Neural cell (in vitro differentiated cells): ENCODE measurements at regions not wholly inside any gene's neighbourhood (a gene's known extent, or its start where the extent isn't known, plus 50 kb on each side); places are given as distances from the start of the nearest gene placed in this dataset.

ENCODE experiments used
- H2AFZ ChIP-seq: fragments of 200-600, 300-800 bp; sonication (generic), shearing (Covaris generic); 2 replicates; pipeline ENCODE4 v1.6.0; 2014; ENCODE audit warnings: low read depth, mild to moderate bottlenecking, antibody characterized with exemption, low read length, moderate library complexity
- H3F3A ChIP-seq: fragments of 200-600 bp; shearing (Covaris generic); 2 replicates; pipeline ENCODE4 v1.6.1; 2016; ENCODE audit warnings: mild to moderate bottlenecking, moderate library complexity, mixed read lengths, antibody characterized with exemption, low read length; ENCODE audit not compliant: insufficient read depth, poor library complexity, severe bottlenecking
- H3K27ac ChIP-seq: fragments of 200-600, 300-800 bp; sonication (generic), shearing (Covaris generic); 2 replicates; pipeline ENCODE4 v1.5.1; 2014; ENCODE audit warnings: mild to moderate bottlenecking, low read length, moderate library complexity
- H3K27me3 ChIP-seq: fragments of 300-800, 200-600 bp; sonication (generic), shearing (Covaris generic); 2 replicates; pipeline ENCODE4 v1.6.0; 2014; ENCODE audit warnings: mild to moderate bottlenecking, low read depth, low read length, moderate library complexity; ENCODE audit not compliant: insufficient read depth
- H3K36me3 ChIP-seq: fragments of 300-800, 200-600 bp; sonication (generic), shearing (Covaris generic); 2 replicates; pipeline ENCODE4 v1.5.1; 2014; ENCODE audit warnings: mild to moderate bottlenecking, antibody characterized with exemption, low read length, moderate library complexity; ENCODE audit not compliant: insufficient read depth
- H3K4me2 ChIP-seq: fragments of 300-800, 200-600 bp; sonication (generic), shearing (Covaris generic); 2 replicates; pipeline ENCODE4 v1.6.0; 2014; ENCODE audit warnings: mild to moderate bottlenecking, low read length
- H3K4me3 ChIP-seq: fragments of 300-800, 200-600 bp; sonication (generic), shearing (Covaris generic); 2 replicates; pipeline ENCODE4 v1.5.1; 2014; ENCODE audit warnings: mild to moderate bottlenecking, low read length, moderate library complexity
- H3K79me2 ChIP-seq: fragments of 200-600 bp; shearing (Covaris generic); replicated peaks from 2 replicates; pipeline ENCODE4 v1.6.0; 2014; ENCODE audit warnings: mild to moderate bottlenecking, low read length, moderate library complexity; ENCODE audit not compliant: insufficient read depth
- H3K9ac ChIP-seq: fragments of 300-800, 200-600 bp; sonication (generic), shearing (Covaris generic); 2 replicates; pipeline ENCODE4 v1.6.1; 2016; ENCODE audit warnings: mild to moderate bottlenecking, low read length, mixed read lengths
- H3K9me2 ChIP-seq: fragments of 200-600 bp; shearing (Covaris generic); 2 replicates; pipeline ENCODE4 v1.6.1; 2016; ENCODE audit warnings: mild to moderate bottlenecking, low read length, mixed read lengths; ENCODE audit not compliant: insufficient read depth
- H3K9me3 ChIP-seq: fragments of 200-600, 300-800 bp; sonication (generic), shearing (Covaris generic); 2 replicates; pipeline ENCODE4 v1.6.1; 2016; ENCODE audit warnings: mild to moderate bottlenecking, mixed run types, low read length, moderate library complexity, mixed read lengths
- H4K20me1 ChIP-seq: fragments of 200-600 bp; shearing (Covaris generic); 2 replicates; pipeline ENCODE4 v1.6.1; 2016; ENCODE audit warnings: mild to moderate bottlenecking, mixed run types; ENCODE audit not compliant: insufficient read depth
- CTCF ChIP-seq: fragments of 450-650 bp; IDR thresholded peaks from 2 replicates; pipeline ENCODE4 v1.5.1; 2014; ENCODE audit warnings: antibody characterized with exemption, mild to moderate bottlenecking, moderate library complexity; ENCODE audit not compliant: poor library complexity, severe bottlenecking
- EP300 ChIP-seq: fragments of 450-650 bp; conservative IDR thresholded peaks from 2 replicates; pipeline ENCODE4 v1.6.1; 2014; ENCODE audit warnings: antibody characterized with exemption, mild to moderate bottlenecking, moderate library complexity; ENCODE audit not compliant: poor library complexity, severe bottlenecking
- EZH2 ChIP-seq: fragments of 200-600, 300-800 bp; shearing (Covaris generic), sonication (generic); IDR thresholded peaks from 2 replicates; pipeline ENCODE4 v1.6.1; 2014; ENCODE audit warnings: antibody characterized with exemption, low read length, borderline replicate concordance, mild to moderate bottlenecking; ENCODE audit not compliant: insufficient read depth, poor library complexity, severe bottlenecking
- MXI1 ChIP-seq: fragments of 450-650 bp; conservative IDR thresholded peaks from 2 replicates; pipeline ENCODE4 v1.6.1; 2014; ENCODE audit warnings: antibody characterized with exemption, mild to moderate bottlenecking; ENCODE audit not compliant: poor library complexity, severe bottlenecking
- POLR2AphosphoS5 ChIP-seq: IDR thresholded peaks from 2 replicates; pipeline ENCODE4 v1.6.1; 2012
- RAD21 ChIP-seq: fragments of 450-650 bp; conservative IDR thresholded peaks from 2 replicates; pipeline ENCODE4 v1.6.1; 2014; ENCODE audit warnings: antibody characterized with exemption, mild to moderate bottlenecking, moderate library complexity
- REST ChIP-seq: IDR thresholded peaks from 2 replicates; pipeline ENCODE4 v1.6.1; 2012; ENCODE audit warnings: borderline replicate concordance
- SMC3 ChIP-seq: fragments of 450-650 bp; conservative IDR thresholded peaks from 2 replicates; pipeline ENCODE4 v1.6.1; 2014; ENCODE audit warnings: antibody characterized with exemption, mild to moderate bottlenecking, moderate library complexity; ENCODE audit not compliant: poor library complexity
- TAF1 ChIP-seq: IDR thresholded peaks from 2 replicates; pipeline ENCODE4 v1.6.1; 2012; ENCODE audit warnings: low read depth

DNA sequence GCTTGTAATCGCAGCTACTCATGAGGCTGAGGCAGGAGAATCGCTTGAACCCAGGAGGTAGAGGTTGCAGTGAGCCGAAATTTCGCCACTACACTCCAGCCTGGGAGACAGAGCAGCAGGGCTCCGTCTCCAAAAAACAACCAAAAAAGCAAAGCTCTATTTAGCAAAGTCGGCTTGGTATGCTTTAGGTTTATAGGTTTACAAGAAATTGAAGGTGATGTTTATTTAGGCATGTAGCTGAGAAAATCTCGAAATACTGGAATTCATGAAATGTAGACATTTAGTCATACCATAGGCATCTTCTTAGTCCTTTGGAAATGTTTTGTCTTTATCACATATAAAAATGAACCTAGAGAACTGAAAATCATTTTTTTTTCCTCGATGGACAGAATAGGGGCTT, 453.8 kb upstream of the ANKRD30A start:
- H3K36me3 ChIP-seq, result no peaks in the 10 kb centered on the region
- no peaks in the 10 kb centered on the region for H3K9me3 ChIP-seq
- H3K9me2 ChIP-seq, result no peaks in the 10 kb centered on the region
- no peaks in the 10 kb centered on the region for H3K79me2 ChIP-seq
- no peak overlapping the region for H3K9ac ChIP-seq
- no peaks in the 10 kb centered on the region for H3K27me3 ChIP-seq
- no peaks in the 10 kb centered on the region for H3F3A ChIP-seq
- no peak overlapping the region for H2AFZ ChIP-seq
- H3K4me2 ChIP-seq, result no peak overlapping the region
- H4K20me1 ChIP-seq, result no peaks in the 10 kb centered on the region
- no peak overlapping the region for H3K27ac ChIP-seq
- no peak overlapping the region for H3K4me3 ChIP-seq
- no peak for TF ChIP-seq EZH2
- TF ChIP-seq SMC3, result no peak

- Histone ChIP-seq H3K36me3 (no peaks in the 10 kb centered on the region), H3K79me2 (no peaks in the 10 kb centered on the region), H3K27ac (no peak overlapping the region), H3K9me3 (no peaks in the 10 kb centered on the region), H3K9ac (no peak overlapping the region), H2AFZ (no peak overlapping the region), H3K4me2 (no peak overlapping the region), H3F3A (no peaks in the 10 kb centered on the region), H3K9me2 (no peaks in the 10 kb centered on the region), H3K27me3 (no peaks in the 10 kb centered on the region), H4K20me1 (no peaks in the 10 kb centered on the region), H3K4me3 (no peak overlapping the region)
- TF ChIP-seq SMC3, result no peak
- TF ChIP-seq TAF1, result no peak
- TF ChIP-seq MXI1, result no peak
- TF ChIP-seq EZH2, result no peak
- TF ChIP-seq EP300, result no peak
- TF ChIP-seq POLR2AphosphoS5, result no peak
- TF ChIP-seq RAD21, result no peak
Measured at GRCh38 chr10:36670621-36671402, 454.6 kb upstream of the ANKRD30A start.

DNA sequence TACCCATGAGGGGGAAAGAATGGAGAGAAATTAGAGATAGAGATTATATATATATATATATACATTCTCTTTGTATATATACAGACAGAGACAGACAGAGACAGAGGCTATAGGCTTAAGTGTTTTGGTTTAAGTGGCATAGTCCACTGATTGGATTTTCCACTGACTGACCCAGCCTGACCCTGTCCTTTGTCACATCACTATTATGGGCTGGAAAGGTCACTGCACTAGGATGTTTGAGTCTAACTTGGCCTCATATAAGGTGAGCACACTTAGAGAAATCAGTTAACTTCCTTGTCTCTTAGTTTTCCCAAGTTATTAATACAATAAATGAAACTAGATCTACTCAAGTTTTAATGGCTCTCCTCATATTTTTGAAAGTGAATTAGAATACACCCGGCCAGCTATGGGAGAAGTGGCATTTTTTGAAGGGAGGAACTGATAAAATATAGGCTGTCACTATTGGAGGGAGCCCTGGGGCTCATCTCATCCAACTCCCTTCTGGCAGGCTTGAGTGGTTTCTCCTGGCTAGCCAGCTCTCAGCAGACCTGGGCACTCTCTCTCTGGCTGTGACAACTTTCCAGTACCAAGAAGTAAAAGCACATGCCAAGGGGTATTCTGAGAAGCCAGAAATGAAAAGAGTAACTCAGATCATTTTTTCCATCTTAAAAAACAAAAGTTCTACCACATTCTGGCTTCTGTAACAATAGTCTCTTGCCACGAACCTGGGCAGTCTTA, 455.6 kb upstream of the ANKRD30A start:
- Histone ChIP-seq H3K4me3 (no peak overlapping the region), H3K9me3 (no peaks in the 10 kb centered on the region), H2AFZ (no peak overlapping the region), H3K36me3 (no peaks in the 10 kb centered on the region), H3K9me2 (no peaks in the 10 kb centered on the region), H3K9ac (no peak overlapping the region), H3K27me3 (no peaks in the 10 kb centered on the region), H3F3A (no peaks in the 10 kb centered on the region), H3K79me2 (no peaks in the 10 kb centered on the region), H3K27ac (no peak overlapping the region), H4K20me1 (no peaks in the 10 kb centered on the region), H3K4me2 (no peak overlapping the region)
- TF ChIP-seq MXI1 (no peak), REST (no peak), EZH2 (no peak), RAD21 (no peak), POLR2AphosphoS5 (no peak), CTCF (no peak), TAF1 (no peak), EP300 (no peak)
